ENCODE measurements at regions not wholly inside any gene's neighbourhood (a gene's known extent, or its start where the extent isn't known, plus 50 kb on each side); places are given as distances from the start of the nearest gene placed in this dataset.

GRCh38 chr6:15822835-15823234 lies 160.0 kb upstream of the DTNBP1 start:
- TF ChIP-seq EZH2phosphoT487 (IDR thresholded peaks at IDR 0.05; ENCODE audit: borderline replicate concordance, low read length) (no peak), CTCF (conservative IDR thresholded peaks at IDR 0.05; ENCODE audit: low read depth, low read length) (no peak), EZH2 (IDR thresholded peaks at IDR 0.05; ENCODE audit: low read length, unreplicated experiment) (no peak)
- POLR2A ChIA-PET (ENCODE audit: unreplicated experiment), result no interaction called here
- no peaks in the 10 kb centered on the region for H3K9me3 ChIP-seq (ENCODE audit: low read length)
- H3F3A ChIP-seq (ENCODE audit: low read length, unreplicated experiment), result no peaks in the 10 kb centered on the region
- no peaks in the 10 kb centered on the region for H3K4me1 ChIP-seq (ENCODE audit: insufficient read depth, low read length)
- DNase-seq (no peak), ATAC-seq (no peak)
- H4K20me1 ChIP-seq (ENCODE audit: low read length), result no peaks in the 10 kb centered on the region
- CTCF ChIA-PET, result no interaction called here
- intact Hi-C loops (cut with micrococcal nuclease), result no loop called here
- H3K27me3 ChIP-seq (ENCODE audit: low read length), result peaks cover 73% of the 10 kb centered on the region
- H3K9ac ChIP-seq (ENCODE audit: low read length), result no peak overlapping the region
- H3K9me2 ChIP-seq (replicated peaks; ENCODE audit: low read length), result no peaks in the 10 kb centered on the region
- H3K79me2 ChIP-seq (ENCODE audit: low read length), result no peaks in the 10 kb centered on the region
- no peak overlapping the region for H3K4me3 ChIP-seq (ENCODE audit: low read length)
- BruUV-seq (replicated peaks), result no TSS peak
- no peak overlapping the region for H3K27ac ChIP-seq (ENCODE audit: low read length)
- H3K4me2 ChIP-seq (ENCODE audit: low read length), result no peak overlapping the region
- H3K36me3 ChIP-seq (ENCODE audit: low read depth, low read length), result no peaks in the 10 kb centered on the region
- H2AFZ ChIP-seq (ENCODE audit: low read length), result no peak overlapping the region

DNA sequence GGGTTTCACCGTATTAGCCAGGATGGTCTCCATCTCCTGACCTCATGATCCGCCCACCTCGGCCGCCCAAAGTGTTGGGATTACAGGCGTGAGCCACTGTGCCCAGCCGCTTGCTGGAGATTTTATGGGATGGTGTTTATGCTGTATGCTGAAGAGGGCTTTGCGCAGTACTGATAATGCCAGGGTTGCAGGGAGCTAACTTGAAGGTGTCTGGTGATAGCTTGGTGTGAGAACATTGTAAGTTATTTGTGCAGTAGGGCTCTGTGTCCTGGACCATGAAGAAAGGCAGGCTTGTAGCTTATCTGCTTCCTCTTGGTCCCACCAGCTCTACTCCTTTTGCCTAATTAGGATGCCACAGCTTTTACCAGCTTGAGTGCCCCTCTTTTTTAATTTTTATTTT lies 157.0 kb upstream of the DTNBP1 start:
- Histone ChIP-seq H3K9ac (ENCODE audit: low read length) (no peak overlapping the region), H3K4me3 (ENCODE audit: low read length) (no peak overlapping the region), H3K27ac (ENCODE audit: low read length) (no peak overlapping the region), H3K27me3 (ENCODE audit: low read length) (peaks cover 64% of the 10 kb centered on the region), H2AFZ (ENCODE audit: low read length) (no peak overlapping the region), H3K79me2 (ENCODE audit: low read length) (no peaks in the 10 kb centered on the region), H3K9me2 (replicated peaks; ENCODE audit: low read length) (no peaks in the 10 kb centered on the region), H3K4me2 (ENCODE audit: low read length) (no peak overlapping the region), H3K4me1 (ENCODE audit: insufficient read depth, low read length) (no peaks in the 10 kb centered on the region), H3K36me3 (ENCODE audit: low read depth, low read length) (no peaks in the 10 kb centered on the region), H3F3A (ENCODE audit: low read length, unreplicated experiment) (no peaks in the 10 kb centered on the region), H3K9me3 (ENCODE audit: low read length) (no peaks in the 10 kb centered on the region), H4K20me1 (ENCODE audit: low read length) (no peaks in the 10 kb centered on the region)
- intact Hi-C loops (cut with micrococcal nuclease), result no loop called here
- CTCF ChIA-PET, result no interaction called here
- no TSS peak for BruUV-seq (replicated peaks)
- POLR2A ChIA-PET (ENCODE audit: unreplicated experiment), result no interaction called here
- ATAC-seq, result no peak
- DNase-seq, result no peak
- TF ChIP-seq EZH2phosphoT487 (IDR thresholded peaks at IDR 0.05; ENCODE audit: borderline replicate concordance, low read length) (no peak), EZH2 (IDR thresholded peaks at IDR 0.05; ENCODE audit: low read length, unreplicated experiment) (no peak), CTCF (conservative IDR thresholded peaks at IDR 0.05; ENCODE audit: low read depth, low read length) (no peak)

DNA sequence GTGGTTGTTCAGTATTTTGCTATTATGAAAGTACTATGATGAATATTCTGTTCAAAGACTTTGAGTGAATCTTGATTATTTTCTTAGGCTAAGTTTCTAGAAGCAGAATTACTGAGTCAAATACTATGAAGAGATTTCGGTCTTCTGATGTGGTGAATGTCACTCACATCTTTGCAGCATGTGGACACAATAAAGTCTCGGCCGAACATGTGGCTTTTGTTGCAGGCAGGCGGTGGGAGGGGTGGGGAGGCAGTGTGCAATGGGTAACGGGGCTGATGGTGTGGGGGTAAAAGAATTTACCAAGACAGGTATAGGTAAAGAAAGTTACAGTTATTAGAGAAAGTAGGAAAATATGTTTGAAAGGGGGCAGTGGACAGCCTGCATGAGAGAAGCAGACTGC lies 156.4 kb upstream of the DTNBP1 start:
- no peaks in the 10 kb centered on the region for H4K20me1 ChIP-seq (ENCODE audit: low read length)
- no TSS peak for BruUV-seq (replicated peaks)
- ChIA-PET POLR2A (ENCODE audit: unreplicated experiment) (no interaction called here), CTCF (no interaction called here)
- no peaks in the 10 kb centered on the region for H3K79me2 ChIP-seq (ENCODE audit: low read length)
- H3K27ac ChIP-seq (ENCODE audit: low read length), result no peak overlapping the region
- H2AFZ ChIP-seq (ENCODE audit: low read length), result no peak overlapping the region
- intact Hi-C loops (cut with micrococcal nuclease), result no loop called here
- H3F3A ChIP-seq (ENCODE audit: low read length, unreplicated experiment), result no peaks in the 10 kb centered on the region
- peaks cover 63% of the 10 kb centered on the region for H3K27me3 ChIP-seq (ENCODE audit: low read length)
- H3K9me2 ChIP-seq (replicated peaks; ENCODE audit: low read length), result no peaks in the 10 kb centered on the region
- no peaks in the 10 kb centered on the region for H3K4me1 ChIP-seq (ENCODE audit: insufficient read depth, low read length)
- H3K4me3 ChIP-seq (ENCODE audit: low read length), result no peak overlapping the region
- TF ChIP-seq EZH2phosphoT487 (IDR thresholded peaks at IDR 0.05; ENCODE audit: borderline replicate concordance, low read length), result no peak
- no peak for TF ChIP-seq EZH2 (IDR thresholded peaks at IDR 0.05; ENCODE audit: low read length, unreplicated experiment)
- TF ChIP-seq CTCF (conservative IDR thresholded peaks at IDR 0.05; ENCODE audit: low read depth, low read length), result no peak
- no peak overlapping the region for H3K9ac ChIP-seq (ENCODE audit: low read length)
- ATAC-seq (no peak), DNase-seq (no peak)
- H3K9me3 ChIP-seq (ENCODE audit: low read length), result no peaks in the 10 kb centered on the region
- no peaks in the 10 kb centered on the region for H3K36me3 ChIP-seq (ENCODE audit: low read depth, low read length)
- no peak overlapping the region for H3K4me2 ChIP-seq (ENCODE audit: low read length)
